ENCODE measurements at regions not wholly inside any gene's neighbourhood (a gene's known extent, or its start where the extent isn't known, plus 50 kb on each side); places are given as distances from the start of the nearest gene placed in this dataset.

GRCh38 chr2:2826621-2827020, 495.5 kb upstream of the MYT1L start:
- H4K20me1 ChIP-seq (ENCODE audit: control insufficient read depth, insufficient read depth), result no peaks in the 10 kb centered on the region
- RAD21 ChIA-PET (ENCODE audit: unreplicated experiment), result no interaction called here
- no TSS peak for BruUV-seq (replicated peaks)
- no peaks in the 10 kb centered on the region for H3K79me2 ChIP-seq (ENCODE audit: control insufficient read depth, insufficient read depth, low read length)
- no peaks in the 10 kb centered on the region for H3K4me1 ChIP-seq (ENCODE audit: control insufficient read depth, insufficient read depth, low read length)
- H3K4me2 ChIP-seq (ENCODE audit: control insufficient read depth, insufficient read depth), result no peak overlapping the region
- POLR2A ChIA-PET, result no interaction called here
- 38% methylated on average over 8 of the region's 8 CpGs for WGBS (ENCODE audit: insufficient coverage, insufficient replicate concordance, low lambda C conversion rate, missing lambda C conversion rate)
- CTCF ChIA-PET, result no interaction called here
- no peaks in the 10 kb centered on the region for H3K36me3 ChIP-seq (ENCODE audit: control insufficient read depth in 2 of 2, insufficient read depth in 2 of 2, low read length in 1 of 2)
- TF ChIP-seq ASH2L (IDR thresholded peaks at IDR 0.05; ENCODE audit: borderline replicate concordance, low read depth) (no peak), ZNF24 (IDR thresholded peaks at IDR 0.05) (no peak), STAT1 (conservative IDR thresholded peaks at IDR 0.05) (no peak), ZSCAN29 (IDR thresholded peaks at IDR 0.05) (no peak), POU2F2 (IDR thresholded peaks at IDR 0.05; ENCODE audit: borderline replicate concordance, low read depth, low read length) (no peak), RFX5 (IDR thresholded peaks at IDR 0.05; ENCODE audit: low read depth, low read length) (no peak), MYC (IDR thresholded peaks at IDR 0.05; ENCODE audit: insufficient read depth, insufficient read length, insufficient replicate concordance, low read length, severe bottlenecking) (no peak), LARP7 (IDR thresholded peaks at IDR 0.05) (no peak), HDAC6 (IDR thresholded peaks at IDR 0.05; ENCODE audit: unreplicated experiment) (no peak), EGR1 (IDR thresholded peaks at IDR 0.05; ENCODE audit: borderline replicate concordance in 1 of 2, low read depth in 2 of 2, low read length in 2 of 2) (no peak), BCL11A (IDR thresholded peaks at IDR 0.05; ENCODE audit: low read depth, low read length) (no peak), FOXM1 (IDR thresholded peaks at IDR 0.05; ENCODE audit: low read depth, low read length) (no peak), MLLT1 (IDR thresholded peaks at IDR 0.05) (no peak), CHD2 (IDR thresholded peaks at IDR 0.05; ENCODE audit: borderline replicate concordance, low read depth, low read length) (no peak), EED (IDR thresholded peaks at IDR 0.05; ENCODE audit: low read depth) (no peak), NFXL1 (IDR thresholded peaks at IDR 0.05; ENCODE audit: borderline replicate concordance) (no peak), IKZF1 (conservative IDR thresholded peaks at IDR 0.05) (no peak)
- TF ChIP-seq, protein P1, sequence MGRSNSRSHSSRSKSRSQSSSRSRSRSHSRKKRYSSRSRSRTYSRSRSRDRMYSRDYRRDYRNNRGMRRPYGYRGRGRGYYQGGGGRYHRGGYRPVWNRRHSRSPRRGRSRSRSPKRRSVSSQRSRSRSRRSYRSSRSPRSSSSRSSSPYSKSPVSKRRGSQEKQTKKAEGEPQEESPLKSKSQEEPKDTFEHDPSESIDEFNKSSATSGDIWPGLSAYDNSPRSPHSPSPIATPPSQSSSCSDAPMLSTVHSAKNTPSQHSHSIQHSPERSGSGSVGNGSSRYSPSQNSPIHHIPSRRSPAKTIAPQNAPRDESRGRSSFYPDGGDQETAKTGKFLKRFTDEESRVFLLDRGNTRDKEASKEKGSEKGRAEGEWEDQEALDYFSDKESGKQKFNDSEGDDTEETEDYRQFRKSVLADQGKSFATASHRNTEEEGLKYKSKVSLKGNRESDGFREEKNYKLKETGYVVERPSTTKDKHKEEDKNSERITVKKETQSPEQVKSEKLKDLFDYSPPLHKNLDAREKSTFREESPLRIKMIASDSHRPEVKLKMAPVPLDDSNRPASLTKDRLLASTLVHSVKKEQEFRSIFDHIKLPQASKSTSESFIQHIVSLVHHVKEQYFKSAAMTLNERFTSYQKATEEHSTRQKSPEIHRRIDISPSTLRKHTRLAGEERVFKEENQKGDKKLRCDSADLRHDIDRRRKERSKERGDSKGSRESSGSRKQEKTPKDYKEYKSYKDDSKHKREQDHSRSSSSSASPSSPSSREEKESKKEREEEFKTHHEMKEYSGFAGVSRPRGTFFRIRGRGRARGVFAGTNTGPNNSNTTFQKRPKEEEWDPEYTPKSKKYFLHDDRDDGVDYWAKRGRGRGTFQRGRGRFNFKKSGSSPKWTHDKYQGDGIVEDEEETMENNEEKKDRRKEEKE (IDR thresholded peaks at IDR 0.05), result no peak
- no peak overlapping the region for H3K27ac ChIP-seq (ENCODE audit: control insufficient read depth, insufficient read depth)
- in situ Hi-C loops (cut with MboI) (no loop called here), intact Hi-C loops (cut with micrococcal nuclease; ENCODE audit: unreplicated experiment) (no loop called here)
- ATAC-seq (no peak), DNase-seq (ENCODE audit: low read depth, low spot score) (no peak), FAIRE-seq (no peak)
- H3K27me3 ChIP-seq (replicated peaks in 1 of 2; ENCODE audit: control insufficient read depth in 2 of 2, insufficient read depth in 2 of 2, low read length in 1 of 2), result no peaks in the 10 kb centered on the region; a peak in 1 of 4 replicates
- H3K9me3 ChIP-seq (replicated peaks; ENCODE audit: control insufficient read depth, insufficient read depth, low read length), result no peaks in the 10 kb centered on the region
- SMC1A ChIA-PET (ENCODE audit: uncharacterized antibody, unreplicated experiment), result no interaction called here
- no peak overlapping the region for H2AFZ ChIP-seq (ENCODE audit: control insufficient read depth, low read depth, low read length)
- no peak overlapping the region for H3K4me3 ChIP-seq
- no peak overlapping the region for H3K9ac ChIP-seq (ENCODE audit: control insufficient read depth, insufficient read depth, low read length)

All from GM12878 (cell line).